CD14-positive monocyte (primary cell): ENCODE measurements at regions not wholly inside any gene's neighbourhood (a gene's known extent, or its start where the extent isn't known, plus 50 kb on each side); places are given as distances from the start of the nearest gene placed in this dataset.

Experiments used
- DNase-seq, 3 donors: peaks; one replicate each; pipeline ENCODE4 v3.0.0-alpha.2; 2011 to 2022
- H2AFZ ChIP-seq: 2 replicates; pipeline ENCODE4 v1.6.0; 2012; ENCODE audit warnings: mild to moderate bottlenecking, low read depth, low read length, inconsistent platforms; ENCODE audit not compliant: insufficient read depth, poor library complexity, severe bottlenecking
- H3K27ac ChIP-seq, 2 donors: 1 replicate in 1 of 2; 2 replicates in 1 of 2; pipeline ENCODE4 v1.5.1; 2012 to 2013; ENCODE audit warnings: low read length in 2 of 2, control low read depth in 1 of 2, inconsistent platforms in 1 of 2, low read depth in 1 of 2, mild to moderate bottlenecking in 1 of 2
- H3K27me3 ChIP-seq, 2 donors: one replicate each; pipeline versions ENCODE4 v1.6.0 to v1.6.1; 2011 to 2013; ENCODE audit warnings: low read length in 2 of 2; ENCODE audit not compliant: control insufficient read depth in 2 of 2, insufficient read depth in 2 of 2
- H3K36me3 ChIP-seq, 2 donors: replicated peaks in 1 of 2; 1 replicate in 1 of 2; 2 replicates in 1 of 2; pipeline versions ENCODE4 v1.5.1 to v1.6.1; 2012 to 2013; ENCODE audit warnings: low read length in 2 of 2, control low read depth in 1 of 2, inconsistent platforms in 1 of 2, mild to moderate bottlenecking in 1 of 2; ENCODE audit not compliant: insufficient read depth in 2 of 2, control insufficient read depth in 1 of 2
- H3K4me1 ChIP-seq, 2 donors: 1 replicate in 1 of 2; 2 replicates in 1 of 2; pipeline versions ENCODE4 v1.5.1 to v1.6.1; 2012 to 2013; ENCODE audit warnings: low read length in 2 of 2, control low read depth in 1 of 2, inconsistent platforms in 1 of 2, mild to moderate bottlenecking in 1 of 2, moderate library complexity in 1 of 2; ENCODE audit not compliant: insufficient read depth in 2 of 2, control insufficient read depth in 1 of 2
- H3K4me2 ChIP-seq: replicated peaks from 2 replicates; pipeline ENCODE3; 2012; ENCODE audit warnings: low read length, moderate library complexity, mild to moderate bottlenecking; ENCODE audit not compliant: poor library complexity, severe bottlenecking; ENCODE audit errors: extremely low read depth
- H3K4me3 ChIP-seq, 3 experiments: fragments of 200-600 bp in 1 of 3; sonication (generic) in 1 of 3; replicated peaks in 1 of 3; 1 replicate in 2 of 3; 2 replicates in 1 of 3; pipeline ENCODE4 v1.5.1; 2011 to 2013; ENCODE audit warnings: low read length in 3 of 3, mild to moderate bottlenecking in 3 of 3, control low read depth in 2 of 3, low read depth in 2 of 3, inconsistent platforms in 1 of 3, moderate library complexity in 1 of 3
- H3K79me2 ChIP-seq: 2 replicates; pipeline ENCODE4 v1.6.0; 2012; ENCODE audit warnings: mild to moderate bottlenecking, control low read depth, inconsistent platforms, low read length, moderate library complexity; ENCODE audit not compliant: insufficient read depth
- H3K9ac ChIP-seq: 2 replicates; pipeline ENCODE4 v1.6.0; 2017; ENCODE audit warnings: low read length, mild to moderate bottlenecking; ENCODE audit not compliant: insufficient read depth, poor library complexity, severe bottlenecking
- H3K9me3 ChIP-seq, 2 donors: replicated peaks in 1 of 2; 1 replicate in 1 of 2; 2 replicates in 1 of 2; pipeline versions ENCODE4 v1.5.1 to v1.6.1; 2012 to 2013; ENCODE audit warnings: low read length in 2 of 2, control low read depth in 1 of 2; ENCODE audit not compliant: control insufficient read depth in 1 of 2, insufficient read depth in 1 of 2
- H4K20me1 ChIP-seq: 2 replicates; pipeline ENCODE4 v1.6.0; 2012; ENCODE audit warnings: mild to moderate bottlenecking, low read length, control low read depth, moderate library complexity; ENCODE audit not compliant: insufficient read depth
- H3K27ac Mint-ChIP-seq, 7 donors: one replicate each; pipeline ENCODE4 v1.8.0; 2020; ENCODE audit warnings: mild to moderate bottlenecking in 7 of 7, mixed read lengths in 7 of 7, moderate library complexity in 6 of 7, inconsistent platforms in 2 of 7
- H3K27me3 Mint-ChIP-seq, 3 donors: one replicate each; pipeline ENCODE4 v1.8.0; 2021 to 2022; ENCODE audit warnings: low read depth in 3 of 3, mild to moderate bottlenecking in 3 of 3, mixed read lengths in 3 of 3, moderate library complexity in 3 of 3, inconsistent platforms in 1 of 3
- H3K36me3 Mint-ChIP-seq, 2 donors: one replicate each; pipeline ENCODE4 v1.8.0; 2020; ENCODE audit warnings: mixed read lengths in 2 of 2, inconsistent platforms in 1 of 2, mild to moderate bottlenecking in 1 of 2
- H3K4me1 Mint-ChIP-seq: one replicate; pipeline ENCODE4 v1.8.0; 2020; ENCODE audit warnings: mild to moderate bottlenecking, mixed read lengths
- H3K4me3 Mint-ChIP-seq, 2 donors: one replicate each; pipeline ENCODE4 v1.8.0; 2020; ENCODE audit warnings: mild to moderate bottlenecking in 2 of 2, mixed read lengths in 2 of 2, moderate library complexity in 1 of 2
- H3K9me3 Mint-ChIP-seq, 7 donors: one replicate each; pipeline ENCODE4 v1.8.0; 2020 to 2022; ENCODE audit warnings: mixed read lengths in 7 of 7, mild to moderate bottlenecking in 6 of 7, moderate library complexity in 6 of 7, inconsistent platforms in 2 of 7
- CTCF ChIP-seq: fragments of 200-600 bp; IDR thresholded peaks from one replicate; pipeline ENCODE4 v1.8.0; 2022; ENCODE audit warnings: antibody characterized with exemption, mild to moderate bottlenecking
- WGBS: methylation state at CpG from one replicate; pipeline ENCODE4 v1.1.5; 2013; ENCODE audit warnings: missing lambda C conversion rate; ENCODE audit not compliant: insufficient coverage; 5-methylcytosine and 5-hydroxymethylcytosine counted together
- intact Hi-C, 2 donors: fragments of 100-400 bp; cut with micrococcal nuclease; formaldehyde crosslinking; loops; one replicate each; pipeline versions ENCODE4 v1.15.0 to v1.15.1; 2023

DNA sequence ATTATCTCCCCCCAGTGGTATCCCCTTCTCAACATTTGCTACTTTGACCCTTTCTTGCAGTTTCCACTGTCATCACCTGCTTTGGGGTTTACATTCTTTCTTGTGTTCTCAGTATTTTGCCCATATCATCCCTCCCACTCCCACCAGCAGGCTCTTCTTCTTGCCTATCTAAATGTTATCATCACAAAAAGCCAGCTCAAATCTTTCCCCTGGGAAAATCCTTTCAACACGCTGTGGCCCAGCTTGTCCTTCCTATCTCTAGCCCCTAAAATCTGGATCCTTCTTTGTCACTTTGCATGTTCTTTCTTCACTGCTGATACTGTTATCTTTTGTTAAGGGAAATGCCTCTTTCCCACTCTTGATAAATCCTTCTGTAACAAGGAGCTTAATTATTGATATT, 138.2 kb downstream of the RAD51AP2 start:
- Mint-ChIP-seq H3K9me3 (peaks cover 0 to 4% (median 2%) of the 10 kb centered on the region in 7 donors), H3K27ac (no peak overlapping the region), H3K36me3 (no peaks in the 10 kb centered on the region), H3K4me3 (no peak overlapping the region), H3K4me1 (no peaks in the 10 kb centered on the region), H3K27me3 (no peaks in the 10 kb centered on the region)
- H3K79me2 ChIP-seq: no peaks in the 10 kb centered on the region
- no CpG with 5 or more reads among the region's 1 CpG for WGBS
- H3K27me3 ChIP-seq: no peaks in the 10 kb centered on the region
- no peak overlapping the region for H3K4me3 ChIP-seq
- H3K9ac ChIP-seq: no peak overlapping the region
- DNase-seq: no peak
- H3K27ac ChIP-seq: no peak overlapping the region
- no peaks in the 10 kb centered on the region for H3K9me3 ChIP-seq
- no peaks in the 10 kb centered on the region for H3K36me3 ChIP-seq
- intact Hi-C loops: no loop called here
- no peaks in the 10 kb centered on the region for H3K4me1 ChIP-seq
- H3K4me2 ChIP-seq: no peak overlapping the region
- H4K20me1 ChIP-seq: no peaks in the 10 kb centered on the region
- no peak overlapping the region for H2AFZ ChIP-seq
- TF ChIP-seq CTCF: no peak

GRCh38 chr2:17375262-17375661, 143.0 kb downstream of the RAD51AP2 start:
- H3K27ac Mint-ChIP-seq: no peak overlapping the region
- H3K27me3 Mint-ChIP-seq: peaks cover 0 to 2% (median 0%) of the 10 kb centered on the region in 3 donors
- Histone ChIP-seq H3K36me3 (no peaks in the 10 kb centered on the region), H4K20me1 (no peaks in the 10 kb centered on the region), H3K27ac (no peak overlapping the region), H3K9ac (no peak overlapping the region), H3K4me2 (no peak overlapping the region), H3K4me1 (no peaks in the 10 kb centered on the region), H3K9me3 (peaks cover 0 to 3% of the 10 kb centered on the region in 2 donors), H3K79me2 (no peaks in the 10 kb centered on the region), H3K4me3 (no peak overlapping the region), H2AFZ (no peak overlapping the region), H3K27me3 (no peaks in the 10 kb centered on the region)
- H3K36me3 Mint-ChIP-seq: no peaks in the 10 kb centered on the region
- intact Hi-C loops: no loop called here
- H3K9me3 Mint-ChIP-seq: peaks cover 2 to 5% (median 3%) of the 10 kb centered on the region in 7 donors
- H3K4me3 Mint-ChIP-seq: no peak overlapping the region
- no peaks in the 10 kb centered on the region for H3K4me1 Mint-ChIP-seq
- no peak for TF ChIP-seq CTCF
- no peak for DNase-seq
- WGBS: 100% methylated on average over 1 of the region's 4 CpGs
